Stimulated activated naive CD4-positive, alpha-beta T cell (primary cell): ENCODE measurements at regions not wholly inside any gene's neighbourhood (a gene's known extent, or its start where the extent isn't known, plus 50 kb on each side); places are given as distances from the start of the nearest gene placed in this dataset.
A peak's percentile ranks its signal among the peaks of the same experiment; 100 is the strongest.

ENCODE experiments used
- DNase-seq, 6 experiments: peaks; one replicate each; lab custom pipeline; 2025; lab: John Stamatoyannopoulos, UW

DNA sequence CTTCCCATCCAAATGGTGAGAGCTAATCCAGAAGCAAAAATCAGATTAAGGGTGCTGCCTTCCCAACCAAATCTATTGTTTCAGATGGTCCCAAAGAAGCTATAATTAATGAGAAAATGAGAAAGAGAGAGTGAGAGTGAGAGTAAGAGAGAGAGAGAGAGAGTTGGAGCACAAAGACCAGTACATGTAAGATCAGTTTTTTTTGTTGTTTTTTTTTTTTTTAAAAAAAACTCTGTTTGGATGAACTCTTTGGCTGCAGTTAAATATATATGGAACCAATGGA is 305.6 kb downstream of the PTEN start:
- DNase-seq: no peak

DNA sequence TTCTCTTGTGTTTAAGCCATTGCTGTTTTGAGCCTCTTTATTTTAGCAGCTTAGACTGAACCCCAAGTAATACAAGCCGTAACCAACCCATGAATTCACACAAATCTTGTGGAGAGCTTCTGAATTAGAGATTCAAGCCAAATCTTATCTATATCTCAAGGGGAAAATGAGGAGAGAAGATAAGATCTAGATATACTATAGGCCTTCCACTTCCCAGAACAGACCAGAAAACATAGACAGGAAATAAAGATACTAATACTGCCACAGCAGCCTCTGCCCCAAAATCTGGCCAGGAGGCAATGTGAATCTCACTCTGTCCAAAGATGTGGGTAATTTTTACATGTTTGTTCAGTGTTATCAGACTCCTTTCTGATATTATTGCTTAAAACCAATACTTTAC is 307.2 kb downstream of the PTEN start:
- no peak for DNase-seq

DNA sequence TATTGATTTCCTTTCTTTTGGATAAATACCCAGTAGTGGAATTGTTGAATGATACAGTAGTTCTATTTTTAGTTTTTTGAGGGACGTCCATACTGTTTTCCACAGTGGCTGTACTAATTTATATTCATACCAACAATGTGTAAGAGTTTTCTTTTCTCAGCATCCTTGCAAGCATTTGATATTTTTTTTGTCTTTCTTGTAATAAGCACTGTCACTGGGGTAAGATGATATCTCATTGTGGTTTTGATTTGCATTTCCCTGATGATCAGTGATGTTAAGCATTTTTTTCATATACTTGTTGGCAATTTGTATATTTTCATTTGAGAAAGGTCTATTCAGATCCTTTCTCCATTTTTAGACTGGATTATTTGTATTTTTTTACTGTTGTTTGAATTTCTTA is 308.7 kb downstream of the PTEN start:
- DNase-seq: peak in 2 of 6 experiments; percentile 16 to 22

DNA sequence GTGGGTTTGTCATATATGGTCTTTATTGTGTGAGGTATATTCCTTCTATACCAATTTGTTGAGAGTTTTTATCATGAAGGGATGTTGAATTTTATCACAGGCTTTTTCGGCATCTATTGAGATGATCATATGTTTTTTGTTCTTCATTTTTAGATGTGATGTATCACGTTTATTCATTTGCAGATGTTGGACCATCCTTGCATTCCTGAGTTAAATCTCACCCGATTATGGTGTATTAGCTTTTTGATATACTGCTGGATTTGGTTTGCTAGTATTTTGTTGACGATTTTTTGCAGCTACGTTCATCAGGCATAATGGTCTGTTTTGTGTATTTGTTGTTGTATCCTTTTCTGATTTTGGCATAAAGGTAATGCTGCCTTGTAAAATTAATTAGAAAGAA is 311.0 kb downstream of the PTEN start:
- DNase-seq: no peak

DNA sequence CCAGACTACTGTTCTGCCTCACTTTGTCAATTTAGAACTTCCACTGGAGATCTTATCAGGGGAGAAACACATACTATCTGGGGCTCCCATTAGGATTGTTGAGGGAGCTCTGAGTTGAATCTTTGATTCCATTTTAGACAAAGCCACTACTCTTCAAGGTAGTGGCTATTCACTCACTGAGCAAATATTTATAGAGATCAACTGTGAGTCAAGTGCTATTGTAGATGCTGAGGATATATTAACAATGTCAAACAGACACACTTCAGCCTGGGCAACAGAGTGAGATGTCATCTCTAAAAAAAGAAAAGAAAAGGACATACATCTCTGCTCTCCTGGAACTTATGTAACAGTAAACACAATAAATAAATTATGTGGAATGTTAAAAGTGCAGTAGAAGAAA is 315.3 kb downstream of the PTEN start:
- no peak for DNase-seq

DNA sequence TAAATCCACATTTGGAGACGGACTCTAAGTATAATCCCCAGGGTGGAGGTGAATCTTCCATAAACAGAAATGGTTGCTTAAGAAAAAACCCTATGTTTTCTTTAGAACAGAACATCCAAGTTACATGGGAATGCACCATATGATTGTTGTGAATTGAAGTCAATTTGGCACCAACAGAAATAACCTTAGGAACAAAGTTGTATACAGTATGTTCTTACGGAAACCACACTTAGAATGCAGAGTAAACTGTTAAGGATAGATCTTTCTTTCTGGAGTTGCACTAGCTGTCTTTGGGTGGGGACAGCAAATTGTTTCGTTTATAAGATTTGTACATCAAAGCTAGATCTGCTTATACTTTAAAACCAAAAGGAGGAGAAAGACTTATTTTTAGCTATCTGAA is 316.4 kb downstream of the PTEN start:
- DNase-seq: no peak

DNA sequence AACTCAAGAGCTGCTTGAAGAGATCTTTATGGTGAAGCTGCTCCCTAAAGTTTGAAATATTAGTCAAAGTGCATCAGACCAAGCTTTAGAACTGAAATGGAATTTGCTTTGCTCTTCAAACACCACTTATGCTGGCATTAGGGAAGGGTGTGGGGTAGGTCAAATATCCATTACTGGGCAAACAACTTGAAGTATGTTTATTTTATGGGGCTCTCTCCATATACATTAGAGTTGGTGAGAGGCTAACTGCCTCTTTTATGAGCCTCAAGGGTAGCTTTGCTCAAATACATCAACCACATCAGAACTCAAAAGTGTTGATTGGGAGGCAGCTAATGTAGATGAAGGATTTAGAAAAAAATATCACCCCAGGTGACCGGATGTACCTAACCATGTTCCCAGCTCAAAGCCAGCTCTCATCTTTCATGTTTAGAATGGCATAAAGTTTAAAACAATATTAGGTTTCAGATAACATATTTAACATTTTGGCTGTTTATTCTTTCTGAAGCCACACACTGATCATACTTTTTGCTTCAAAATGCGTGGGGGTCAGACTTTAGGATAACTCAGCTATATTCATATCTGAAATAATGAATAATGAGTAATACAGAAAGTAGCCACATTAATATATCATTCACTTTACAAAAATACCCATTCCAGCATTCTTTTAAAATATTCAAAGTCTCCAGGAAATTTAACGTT is 318.6 kb downstream of the PTEN start:
- DNase-seq: no peak

DNA sequence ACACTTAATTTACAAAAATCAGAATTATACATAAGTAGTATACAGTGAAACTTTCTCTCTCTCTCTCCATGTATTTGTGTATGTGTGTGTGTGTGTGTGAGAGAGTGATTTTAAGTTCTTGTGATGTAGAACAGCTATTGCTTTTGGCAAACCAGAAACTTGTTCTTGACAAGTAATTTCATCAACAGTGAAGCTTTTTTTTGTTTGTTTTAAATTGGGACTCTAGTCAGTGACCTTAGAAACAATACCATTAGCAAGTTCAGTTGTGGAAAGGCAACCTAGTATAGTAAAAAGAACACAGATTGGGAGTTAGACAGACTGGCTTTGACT is 319.1 kb downstream of the PTEN start:
- DNase-seq: no peak

DNA sequence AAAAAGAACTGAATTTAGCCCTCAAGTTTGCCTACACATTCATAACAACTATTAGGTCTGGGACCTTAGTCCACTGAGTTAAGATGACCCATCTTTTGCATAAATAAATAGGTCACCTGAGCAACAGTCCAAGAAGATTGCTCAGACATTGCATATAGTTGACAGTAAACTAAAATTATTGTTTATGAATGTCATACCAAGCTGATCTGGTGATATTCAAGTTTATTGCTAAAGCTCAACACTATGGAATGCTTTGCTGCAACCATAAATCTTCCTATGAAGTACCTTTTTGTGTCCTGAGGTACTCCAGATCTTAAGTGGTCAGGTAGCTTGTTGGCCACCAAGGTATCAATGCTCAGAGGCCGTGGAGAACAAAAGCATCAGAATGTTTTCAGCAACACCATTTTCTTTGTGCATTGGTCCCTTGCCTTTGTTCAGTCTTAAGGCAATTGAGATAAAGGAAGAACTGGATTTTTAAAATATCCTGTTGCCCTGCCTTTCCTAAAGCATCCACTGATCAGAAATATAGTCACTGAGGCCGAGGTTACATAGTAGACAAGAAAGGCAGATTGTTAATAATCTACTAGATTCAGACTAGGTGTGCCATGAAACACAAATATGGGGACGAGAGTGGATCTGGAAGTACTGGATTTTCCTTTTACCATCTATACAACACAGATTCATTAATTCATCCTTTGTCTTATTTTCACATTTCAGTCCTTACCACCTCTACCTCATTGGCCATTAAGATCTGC is 321.3 kb downstream of the PTEN start:
- no peak for DNase-seq

DNA sequence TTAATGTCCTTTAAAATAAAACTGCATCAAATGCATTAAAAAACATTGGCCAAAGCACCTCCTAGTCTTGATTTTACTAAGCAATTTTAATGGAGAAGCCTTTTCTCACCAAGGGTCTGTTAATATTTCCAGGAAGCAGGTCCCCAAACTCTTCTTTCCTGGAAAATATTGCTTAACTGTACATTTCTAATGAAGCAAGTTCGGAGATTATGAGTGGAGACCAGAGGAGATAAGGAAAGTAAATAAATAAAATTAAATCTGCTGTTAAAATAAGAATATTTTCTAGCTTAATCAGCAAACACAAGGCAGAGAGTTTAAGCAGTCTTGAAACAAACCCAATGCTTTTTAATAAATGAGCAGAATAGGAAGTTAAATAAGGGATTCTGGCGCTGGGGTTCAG is 322.4 kb downstream of the PTEN start:
- no peak for DNase-seq

DNA sequence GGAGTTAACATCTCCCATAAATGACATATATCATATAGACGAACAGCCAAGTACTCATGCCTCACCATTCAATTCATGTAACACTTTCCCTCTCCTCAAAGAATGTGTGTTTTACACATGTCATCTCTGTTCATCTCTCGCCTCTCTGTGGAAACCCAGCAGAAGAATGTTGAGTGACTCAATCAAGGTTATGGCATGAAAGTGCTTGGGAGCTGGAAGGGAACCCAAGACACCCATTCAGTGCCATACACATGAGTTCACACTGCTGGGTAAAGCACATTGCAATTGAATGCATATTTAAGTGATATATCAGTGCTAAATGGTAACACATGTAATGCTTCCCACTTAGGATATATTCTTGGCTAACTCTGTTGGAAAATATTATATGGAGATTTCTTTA is 322.9 kb downstream of the PTEN start:
- DNase-seq: no peak

DNA sequence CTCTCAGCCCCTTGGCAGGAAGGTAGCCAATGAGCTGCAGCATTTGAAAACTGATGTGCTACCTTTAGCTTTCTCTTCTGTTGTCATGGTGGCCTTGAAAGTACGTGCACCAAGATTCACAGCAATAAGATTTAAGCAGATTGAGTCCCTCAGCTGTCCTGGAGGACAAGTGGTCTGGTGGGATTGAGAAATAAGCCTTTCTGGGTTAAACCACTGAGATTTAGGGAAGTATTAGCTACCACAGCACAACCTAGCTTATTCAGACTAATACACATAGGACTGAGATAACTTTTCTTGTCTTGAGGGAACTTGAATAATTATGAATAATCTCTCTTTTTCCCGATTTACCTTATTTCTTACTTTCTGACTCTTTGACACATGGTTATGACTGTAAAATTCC is 324.0 kb downstream of the PTEN start:
- no peak for DNase-seq

DNA sequence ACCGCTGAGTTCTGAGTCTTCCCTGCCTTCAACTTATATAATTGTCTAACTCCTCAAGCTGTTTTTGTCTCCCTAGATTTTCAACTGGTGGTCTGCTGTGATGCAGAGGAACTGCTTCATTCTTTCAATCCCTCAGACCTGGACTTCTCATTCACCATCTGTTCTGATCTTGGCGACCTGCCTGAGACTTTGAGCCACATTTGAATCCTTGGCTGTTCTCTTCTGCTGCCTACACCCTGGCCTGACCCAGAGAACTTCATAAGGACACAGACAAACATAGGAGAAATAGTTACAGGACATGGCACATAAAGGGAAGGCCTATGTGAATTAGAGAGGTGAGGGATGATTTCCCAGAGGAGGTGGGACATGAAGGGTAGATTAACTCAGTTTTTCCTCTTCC is 326.7 kb downstream of the PTEN start:
- DNase-seq: no peak

DNA sequence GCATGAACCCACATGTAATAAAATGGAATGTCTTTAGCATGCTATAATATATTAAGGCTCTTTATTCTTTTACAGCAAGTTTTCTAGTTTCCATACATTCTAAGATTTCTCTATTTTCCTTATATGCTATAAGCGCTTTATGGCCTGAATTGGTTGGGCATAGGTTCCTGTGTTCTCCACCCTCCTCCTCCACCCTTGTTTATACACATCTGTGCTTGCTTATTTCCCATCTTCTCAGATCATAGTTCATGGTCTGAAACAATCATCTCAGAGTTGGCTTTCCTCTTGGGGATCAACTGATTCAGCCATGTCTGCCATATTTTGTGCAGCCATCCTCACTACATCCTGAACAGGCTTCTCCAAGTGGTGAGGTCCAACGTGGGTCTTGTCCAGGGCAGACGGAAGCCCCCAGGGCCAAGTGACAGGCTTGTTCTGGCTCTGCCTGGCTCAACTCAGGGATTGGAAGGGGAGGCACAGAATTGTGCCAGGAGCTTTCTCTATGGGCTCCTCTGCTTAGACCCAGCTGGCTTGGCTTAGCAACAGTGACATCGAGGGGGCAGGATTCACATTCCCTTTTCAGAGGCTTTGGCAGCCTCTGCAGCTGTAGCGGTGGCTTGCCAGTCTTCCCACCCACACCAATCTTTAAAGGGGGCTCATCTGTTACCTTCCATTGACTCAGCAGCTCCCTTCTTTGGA is 327.3 kb downstream of the PTEN start:
- no peak for DNase-seq

DNA sequence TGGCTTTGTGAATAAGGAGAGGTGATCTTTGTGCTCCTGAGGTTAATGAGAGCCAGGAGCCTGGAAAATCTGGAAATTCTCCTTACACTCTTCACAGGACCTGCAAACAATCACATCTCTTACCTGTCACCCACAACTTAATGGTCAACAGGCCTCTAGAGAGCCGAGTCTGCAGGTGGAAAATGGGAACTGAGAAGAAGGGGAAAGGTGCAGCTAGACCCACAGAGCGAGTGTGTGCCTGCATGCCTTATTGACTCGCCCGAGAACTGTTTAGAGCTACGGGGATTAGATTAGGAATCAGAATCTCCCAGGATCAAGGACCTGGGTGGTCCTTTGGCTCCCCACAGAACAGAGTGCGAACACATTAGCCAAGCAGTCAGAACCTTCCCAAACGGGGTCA is 329.6 kb downstream of the PTEN start:
- DNase-seq: no peak

DNA sequence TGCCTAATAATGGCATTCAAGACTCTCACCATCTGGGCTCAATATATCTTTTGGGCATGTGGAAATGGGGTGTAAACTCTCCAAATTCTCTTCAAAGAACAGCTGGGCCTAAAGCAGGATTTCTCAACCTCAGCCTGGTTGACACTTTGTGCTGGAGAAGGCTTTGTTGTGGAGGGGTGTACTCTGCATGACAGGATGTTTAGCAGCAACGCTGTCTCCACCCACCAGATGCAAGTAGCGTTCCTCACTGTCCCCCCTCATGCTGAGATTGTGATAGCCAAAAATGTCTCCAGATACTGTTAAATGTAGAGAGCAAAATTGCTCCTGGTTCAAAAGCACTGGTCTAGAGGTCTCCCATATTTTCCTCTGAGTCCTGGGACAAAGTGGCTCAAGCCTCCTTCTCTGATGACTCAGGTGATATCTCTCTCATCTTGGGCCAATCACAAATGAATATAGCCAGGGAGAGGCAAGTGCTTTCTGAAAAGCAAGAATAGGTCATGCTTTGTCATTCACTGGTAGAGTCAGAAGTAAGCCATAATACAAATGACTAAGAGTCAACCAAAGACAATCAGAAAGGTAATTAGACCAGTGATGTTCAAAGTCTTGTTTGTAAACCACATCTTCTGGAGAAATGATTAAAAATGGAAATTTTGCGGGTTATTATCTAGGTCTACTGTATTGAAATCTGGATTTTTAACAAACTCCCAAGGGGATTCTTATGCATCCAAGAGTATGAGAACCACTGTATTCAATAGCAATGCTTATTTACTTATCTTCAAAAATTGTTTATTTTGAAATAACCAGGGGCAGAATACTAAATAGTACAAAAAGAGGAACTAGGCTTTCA is 330.8 kb downstream of the PTEN start:
- peak in 5 of 6 experiments; percentile 6 to 80 (median 71) for DNase-seq

DNA sequence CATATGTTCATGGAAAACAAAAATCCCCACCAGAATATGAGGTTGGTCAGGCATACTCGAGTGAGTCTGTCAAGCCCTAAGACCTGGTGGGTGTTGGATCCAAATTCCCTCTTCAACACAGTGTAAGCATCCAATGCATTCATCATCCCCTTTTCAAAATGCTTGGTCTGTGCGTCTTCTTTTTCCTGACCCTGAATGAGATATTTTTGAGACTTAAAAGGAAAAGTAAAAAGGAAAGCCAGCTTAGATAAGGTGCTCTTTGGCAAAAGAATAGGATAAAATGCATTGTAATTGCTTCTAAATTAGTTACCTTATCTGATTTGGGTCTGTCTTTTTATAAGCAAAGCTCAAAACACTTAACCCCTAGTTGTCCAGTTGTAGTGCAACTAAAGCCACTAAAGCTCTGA is 331.5 kb downstream of the PTEN start:
- no peak for DNase-seq

DNA sequence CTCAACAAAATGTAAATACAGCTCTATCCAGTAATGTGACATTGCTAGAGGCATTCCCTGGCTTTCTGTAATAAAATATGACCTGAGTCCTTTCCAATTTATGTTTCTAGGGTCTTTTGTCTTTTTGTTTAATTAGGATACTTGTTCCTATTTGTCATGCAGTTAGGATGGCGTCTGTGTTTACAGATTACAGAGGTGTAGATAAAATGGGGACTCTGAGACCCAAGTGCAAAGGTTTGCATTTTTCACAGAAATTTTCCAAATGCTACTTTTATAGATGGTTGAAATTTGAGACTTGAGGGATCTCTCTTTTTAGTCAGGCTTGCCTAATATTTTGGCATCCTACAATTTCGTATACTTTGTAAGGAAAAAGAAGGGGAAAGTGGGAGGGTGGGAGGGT is 332.4 kb downstream of the PTEN start:
- DNase-seq: no peak

DNA sequence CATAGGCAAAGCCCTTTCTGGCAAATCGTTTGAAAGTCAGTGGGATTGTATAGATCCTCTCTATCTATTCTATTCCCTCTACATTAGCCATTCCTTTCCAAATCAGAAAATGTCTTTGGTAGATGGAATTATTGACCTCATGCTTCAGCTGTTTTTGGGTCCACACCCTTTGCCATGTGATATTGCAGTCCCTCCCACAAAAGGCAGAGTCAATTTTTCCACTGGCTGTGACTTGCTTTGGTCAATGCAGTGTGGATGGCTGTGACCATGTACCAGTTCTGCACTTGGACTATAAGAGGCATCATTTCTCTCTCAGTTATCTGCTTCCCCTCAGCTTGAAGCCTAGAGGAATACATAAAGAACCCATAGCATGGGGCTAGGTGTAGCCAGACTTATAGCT is 332.9 kb downstream of the PTEN start:
- DNase-seq: no peak

DNA sequence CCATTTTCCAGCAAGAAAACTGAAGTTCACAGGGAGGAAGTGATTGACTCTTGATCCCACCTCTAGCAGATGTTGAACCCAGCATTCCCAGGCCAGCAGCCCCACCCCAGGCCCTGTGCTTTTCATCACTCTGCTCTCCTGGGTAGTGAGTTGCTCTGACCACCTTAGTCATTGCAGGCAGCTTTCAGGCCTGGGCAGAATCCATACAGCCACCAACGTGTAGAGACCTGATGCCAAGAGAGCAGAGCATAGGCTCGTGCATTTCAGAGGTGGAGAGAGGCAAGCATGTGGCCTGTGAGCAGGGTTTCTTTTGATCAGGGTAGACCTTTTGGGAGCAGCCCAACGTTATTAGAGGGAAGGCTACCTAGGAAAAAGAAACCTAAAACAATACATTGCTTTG is 334.6 kb downstream of the PTEN start:
- no peak for DNase-seq

DNA sequence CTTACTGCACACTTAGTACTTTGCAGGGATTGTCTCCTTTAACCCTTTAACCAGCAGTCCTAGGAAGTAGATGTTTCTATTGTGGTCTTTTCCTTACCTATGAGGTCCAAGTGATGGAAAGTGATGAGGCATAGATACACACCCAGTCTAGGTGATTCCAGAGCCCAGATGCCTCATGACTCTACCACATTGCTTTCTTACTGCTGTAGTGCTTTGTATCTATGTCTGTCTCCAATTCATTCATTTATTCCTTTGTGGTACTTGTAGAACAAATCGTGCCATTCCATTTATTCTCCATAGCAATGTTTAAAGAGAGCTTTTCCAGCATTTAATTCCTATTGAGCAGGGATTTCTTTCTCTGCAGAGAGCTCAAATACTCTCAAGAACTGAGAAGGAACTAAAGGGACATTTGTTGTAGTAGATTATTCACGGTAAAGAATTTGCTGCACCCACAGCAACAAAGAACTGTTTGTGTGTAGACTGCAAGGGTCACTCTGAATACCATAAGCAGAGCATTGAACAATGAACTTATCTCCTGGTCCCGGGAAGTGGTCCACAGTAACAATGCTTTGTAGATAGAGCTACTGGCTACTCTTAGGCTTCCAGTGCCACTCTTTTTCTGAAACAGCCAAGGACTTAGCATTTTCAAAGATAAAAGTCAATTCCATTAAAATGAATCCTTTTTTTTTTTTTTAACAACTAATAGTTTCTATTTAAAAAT is 337.0 kb downstream of the PTEN start:
- no peak for DNase-seq

DNA sequence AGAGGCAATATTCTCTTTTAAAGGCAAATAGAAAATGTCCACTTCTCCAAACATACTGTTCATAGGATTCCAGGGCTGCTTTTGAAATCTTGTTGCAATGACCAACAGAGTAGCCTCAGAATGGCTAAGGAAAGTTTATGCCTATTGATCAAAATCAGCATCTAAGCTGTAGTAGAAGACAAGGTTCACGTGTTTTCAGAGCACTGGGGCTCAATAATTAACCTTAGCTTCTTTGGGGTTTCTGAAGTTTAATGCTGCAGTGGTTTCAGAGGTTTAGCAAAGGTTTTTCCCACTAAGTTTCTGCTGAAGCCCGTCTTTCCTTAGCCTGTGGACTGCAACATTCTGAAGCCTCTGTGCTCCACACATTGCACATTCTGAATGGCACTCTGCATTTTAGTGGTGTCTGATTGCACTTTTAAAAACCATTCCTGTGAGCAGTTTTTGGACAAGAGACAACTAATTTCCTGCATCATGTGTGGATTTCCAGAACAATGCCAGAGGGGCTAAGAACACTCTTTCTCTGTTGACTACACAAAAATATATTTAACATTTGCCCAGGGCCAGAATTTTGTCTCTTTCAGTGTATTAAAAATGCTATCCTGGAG is 342.5 kb downstream of the PTEN start:
- DNase-seq: no peak
